ENCODE measurements at regions not wholly inside any gene's neighbourhood (a gene's known extent, or its start where the extent isn't known, plus 50 kb on each side); places are given as distances from the start of the nearest gene placed in this dataset.
A peak's percentile ranks its signal among the peaks of the same experiment; 100 is the strongest.
"Not testable (repeated sequence)": the region's sequence is repeated elsewhere in the genome, so short reads cannot be mapped to it uniquely, and the experiment has no call there.

DNA sequence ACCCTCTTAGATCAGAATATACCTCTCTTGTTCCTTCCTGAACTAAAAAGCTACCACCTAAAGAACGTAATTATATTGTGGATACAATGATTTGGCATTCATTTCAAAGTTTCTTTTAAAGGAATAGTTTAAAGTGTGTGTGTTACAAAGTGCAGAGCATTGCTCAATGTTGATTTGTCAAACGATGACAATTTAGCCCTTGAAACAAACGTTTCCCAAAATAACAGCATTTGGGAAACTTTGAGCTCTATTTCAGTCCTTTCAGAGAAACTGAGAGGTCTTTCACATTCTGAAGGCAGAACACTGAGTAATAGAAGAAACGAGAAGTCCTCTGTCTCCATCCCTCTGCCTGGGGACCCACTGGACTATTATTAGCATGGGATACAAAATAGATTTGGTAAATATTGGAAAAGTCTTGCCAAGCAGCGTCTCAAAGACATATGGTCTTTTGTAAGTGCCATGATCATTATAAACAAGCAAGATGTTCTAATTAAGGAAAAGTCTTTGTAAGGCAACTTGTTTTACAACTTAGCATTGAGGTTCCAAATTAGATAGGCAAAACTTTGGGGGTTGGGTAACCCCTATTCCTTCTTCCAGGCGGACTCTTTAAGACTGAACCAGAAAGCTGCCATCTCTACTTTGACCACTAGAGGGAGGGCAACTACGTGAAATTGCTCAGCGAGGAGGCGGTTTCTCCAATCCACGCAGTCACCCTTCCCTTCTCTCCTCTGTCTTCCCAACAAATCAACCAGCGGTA is 208.8 kb downstream of the RNF144B start:
- peak; percentile 60 for DNase-seq (ENCODE audit: low spot score)

- no peak for DNase-seq (ENCODE audit: low spot score)
Observed at GRCh38 chr6:18596531-18596835, 209.3 kb downstream of the RNF144B start.

DNA sequence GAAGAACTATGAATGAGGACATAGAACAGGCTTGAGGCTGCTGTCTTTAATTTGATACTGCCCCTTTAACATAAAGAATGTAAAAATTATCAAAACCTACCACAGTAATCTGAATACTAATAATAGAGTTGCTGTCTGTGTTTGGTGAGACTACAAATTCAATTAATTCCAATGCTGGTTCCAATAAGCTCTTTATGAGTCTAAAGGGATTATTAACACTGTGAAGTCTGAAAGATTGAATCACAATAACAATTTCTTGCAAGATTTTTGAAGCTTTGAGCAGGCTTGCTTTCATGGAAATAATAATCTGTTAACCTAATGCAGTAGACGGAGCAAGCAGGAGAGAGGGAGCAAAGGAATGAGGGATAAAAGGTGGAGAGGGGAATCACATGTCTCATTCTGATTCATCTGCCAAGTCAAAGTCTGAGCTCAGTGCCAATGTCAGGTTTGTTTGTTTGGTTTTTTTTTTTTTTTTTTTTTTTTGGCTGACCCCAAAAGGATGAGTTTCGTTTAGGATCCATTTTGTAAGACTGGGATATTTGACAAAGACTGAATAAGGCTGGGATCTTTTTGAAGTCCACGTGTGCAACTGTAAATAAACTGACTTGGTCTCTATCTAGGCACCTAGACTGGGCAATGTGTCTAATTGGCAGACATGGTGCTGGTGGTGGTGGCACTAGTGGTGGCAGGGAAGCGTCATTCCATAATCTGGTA is 211.6 kb downstream of the RNF144B start:
- no peak for DNase-seq (ENCODE audit: low spot score)

DNA sequence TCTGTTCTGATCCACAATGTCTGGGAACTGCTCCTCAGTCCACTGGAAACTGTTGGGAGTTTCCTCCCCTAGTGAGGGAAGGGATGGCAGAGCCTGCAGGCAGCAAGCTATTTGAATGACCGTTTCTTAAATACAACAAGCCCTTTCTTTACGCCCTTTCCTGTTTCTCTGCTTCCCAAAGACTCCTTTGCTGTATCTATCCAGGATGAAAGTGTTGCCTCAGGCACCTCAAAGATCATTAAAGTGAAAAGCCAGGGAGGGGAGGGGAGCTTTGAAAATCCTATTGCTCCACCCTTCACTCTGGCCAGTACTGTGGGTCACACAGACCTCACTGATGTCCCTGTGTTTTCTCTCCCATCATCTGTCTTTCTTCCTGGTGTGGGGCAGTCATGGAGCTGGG is 213.1 kb downstream of the RNF144B start:
- DNase-seq (ENCODE audit: low spot score) = no peak

DNA sequence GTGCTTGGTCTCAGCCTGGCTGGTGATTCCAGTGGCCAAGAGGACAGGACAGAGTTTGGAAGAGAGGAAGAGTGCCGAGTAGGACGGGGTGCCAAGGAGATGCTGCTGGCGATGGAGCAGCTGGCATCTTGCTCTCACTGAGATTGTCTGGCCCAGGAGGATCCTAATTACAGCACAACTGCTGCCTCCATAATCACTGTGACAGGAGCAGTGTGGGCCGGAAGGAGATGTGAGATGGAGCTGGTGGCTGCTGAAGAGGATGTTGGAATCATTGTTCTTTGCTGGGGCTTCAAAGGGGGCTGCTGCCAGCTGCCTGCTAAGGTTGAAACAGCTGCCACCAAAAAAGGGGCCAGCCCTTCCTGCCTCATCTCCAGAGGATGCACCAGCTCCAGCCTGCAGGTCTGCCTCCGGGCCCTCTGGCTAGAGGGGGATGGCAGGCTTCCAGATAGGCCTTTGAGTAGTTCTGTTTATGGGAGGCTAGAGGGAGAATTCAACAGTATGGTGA is 214.4 kb downstream of the RNF144B start:
- no peak for DNase-seq (ENCODE audit: low spot score)

DNA sequence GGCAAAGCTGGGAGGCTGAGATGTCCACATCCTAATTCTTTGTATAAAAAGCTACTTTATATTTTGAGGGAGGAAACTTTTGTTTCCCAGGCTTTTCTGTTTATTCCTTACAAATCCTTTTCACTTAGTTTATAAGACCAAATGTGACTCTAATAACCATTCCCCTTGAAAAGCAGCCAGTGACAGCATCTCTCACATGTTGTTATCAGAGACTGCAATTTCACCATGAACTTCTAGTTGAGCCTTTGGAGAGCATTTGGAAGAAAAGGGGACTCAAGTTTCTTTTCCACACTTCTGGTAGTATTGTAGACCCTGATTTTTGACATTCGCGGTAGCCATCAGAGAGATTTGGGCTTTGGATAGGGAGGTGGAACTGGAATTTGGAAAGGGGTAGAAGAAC is 215.8 kb downstream of the RNF144B start:
- no peak for DNase-seq (ENCODE audit: low spot score)

- DNase-seq (ENCODE audit: low spot score) = no peak
Observed at GRCh38 chr6:18603361-18603760, 216.2 kb downstream of the RNF144B start.

DNA sequence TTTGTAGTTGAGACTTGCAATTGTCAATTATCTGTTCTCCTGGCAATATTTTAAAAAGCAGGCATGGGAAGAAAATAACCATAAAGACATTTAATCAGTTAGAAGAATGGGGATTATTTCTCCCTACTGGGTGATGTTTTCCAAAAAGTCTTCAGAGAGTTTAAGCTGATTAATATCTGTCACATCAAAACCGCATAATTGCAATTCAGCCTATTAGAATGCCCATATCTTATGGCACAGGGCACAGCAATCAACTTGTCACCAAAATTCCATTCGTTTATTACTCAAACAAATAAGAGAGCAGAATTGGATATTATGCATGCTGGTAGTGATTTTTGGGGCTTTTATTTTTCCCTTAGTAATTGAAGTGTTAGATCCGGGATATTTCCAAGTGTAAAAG is 218.7 kb downstream of the RNF144B start:
- DNase-seq (ENCODE audit: low spot score) = no peak

GRCh38 chr6:18609715-18610114 is 222.6 kb downstream of the RNF144B start:
- DNase-seq (ENCODE audit: low spot score) = no peak

DNA sequence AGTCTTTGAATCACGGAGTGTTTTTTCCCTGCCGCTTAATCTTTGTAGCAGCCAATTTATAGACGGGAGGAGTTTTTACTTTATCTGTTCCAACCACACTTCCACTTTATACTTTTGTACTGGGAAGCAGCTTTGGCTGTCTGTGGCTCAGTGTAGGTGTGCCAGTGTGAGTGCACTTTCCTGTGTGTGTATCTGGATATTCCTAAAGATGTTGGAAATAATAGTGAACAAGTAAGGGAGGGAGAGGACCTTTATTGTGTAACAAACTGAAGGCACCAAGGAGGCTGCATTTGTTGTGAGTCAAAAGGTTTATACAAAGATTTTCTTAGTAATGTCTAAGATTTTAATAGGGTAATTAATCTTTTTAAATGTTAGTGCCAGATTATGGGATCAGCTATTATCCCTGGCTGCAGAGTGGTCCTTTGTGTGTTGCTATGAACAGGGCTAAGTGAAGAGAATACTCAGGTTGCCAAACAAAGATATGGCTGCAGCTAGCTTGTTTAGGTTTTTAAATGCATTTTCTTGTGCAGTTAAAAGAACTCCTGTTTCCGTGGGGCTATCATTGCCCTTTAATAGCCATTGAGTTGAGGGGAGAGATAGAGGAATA is 226.3 kb downstream of the RNF144B start:
- DNase-seq (ENCODE audit: low spot score) = no peak

DNA sequence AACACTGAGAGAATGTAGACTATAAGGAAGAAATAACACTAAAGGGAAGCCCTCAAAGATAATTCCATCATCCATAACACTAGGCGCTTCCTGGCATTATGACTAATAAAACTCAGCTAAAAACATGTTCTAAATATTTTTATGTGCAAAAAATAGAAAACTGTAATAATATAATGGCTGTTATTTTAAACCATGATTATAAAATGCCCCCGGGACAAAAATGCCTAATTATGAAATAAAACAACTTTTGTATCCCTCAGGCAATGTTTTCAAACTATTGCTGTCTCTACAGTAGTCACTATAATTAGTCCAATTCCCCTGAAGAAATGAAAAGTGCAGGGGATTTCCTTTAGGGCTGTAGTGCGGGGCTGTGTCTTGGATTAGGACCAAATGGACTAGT is 242.4 kb downstream of the RNF144B start:
- DNase-seq (ENCODE audit: low spot score) = no peak

GRCh38 chr6:18632670-18633410 is 245.7 kb downstream of the RNF144B start:
- no peak for DNase-seq (ENCODE audit: low spot score)

GRCh38 chr6:18634912-18635311 is 247.8 kb downstream of the RNF144B start:
- DNase-seq (ENCODE audit: low spot score) = no peak

- no peak for DNase-seq (ENCODE audit: low spot score)
Observed at GRCh38 chr6:18640134-18640533, 253.0 kb downstream of the RNF144B start.

- DNase-seq (ENCODE audit: low spot score) = no peak
Observed at GRCh38 chr6:18640754-18641153, 253.6 kb downstream of the RNF144B start.

GRCh38 chr6:18654821-18655220 is 267.7 kb downstream of the RNF144B start:
- no peak for DNase-seq (ENCODE audit: low spot score)

GRCh38 chr6:18656506-18656905 is 269.4 kb downstream of the RNF144B start:
- no peak for DNase-seq (ENCODE audit: low spot score)

- DNase-seq (ENCODE audit: low spot score) = not testable (repeated sequence)
Observed at GRCh38 chr6:18659994-18660393, 272.8 kb downstream of the RNF144B start.

DNA sequence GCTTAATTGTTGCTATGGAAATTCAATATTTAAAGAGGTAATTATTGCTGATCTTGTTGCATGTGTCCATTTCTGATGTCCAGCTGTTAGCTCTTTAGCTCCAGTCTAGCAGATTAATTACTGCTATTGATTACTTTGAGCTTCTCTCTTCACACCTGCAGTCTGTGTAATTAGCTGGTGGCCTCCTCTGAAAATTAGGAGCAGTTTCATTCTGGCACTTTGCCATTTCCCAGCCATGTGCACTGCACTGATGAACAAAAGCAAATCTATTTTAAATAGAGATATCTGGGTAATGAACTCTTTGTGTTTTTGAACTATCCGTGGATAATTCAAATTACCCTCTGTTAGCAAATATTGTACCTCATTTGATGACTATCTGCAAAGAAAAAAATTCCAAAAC is 275.9 kb downstream of the RNF144B start:
- DNase-seq (ENCODE audit: low spot score) = no peak

- DNase-seq (ENCODE audit: low spot score) = no peak
Observed at GRCh38 chr6:18664401-18664800, 277.3 kb downstream of the RNF144B start.

DNA sequence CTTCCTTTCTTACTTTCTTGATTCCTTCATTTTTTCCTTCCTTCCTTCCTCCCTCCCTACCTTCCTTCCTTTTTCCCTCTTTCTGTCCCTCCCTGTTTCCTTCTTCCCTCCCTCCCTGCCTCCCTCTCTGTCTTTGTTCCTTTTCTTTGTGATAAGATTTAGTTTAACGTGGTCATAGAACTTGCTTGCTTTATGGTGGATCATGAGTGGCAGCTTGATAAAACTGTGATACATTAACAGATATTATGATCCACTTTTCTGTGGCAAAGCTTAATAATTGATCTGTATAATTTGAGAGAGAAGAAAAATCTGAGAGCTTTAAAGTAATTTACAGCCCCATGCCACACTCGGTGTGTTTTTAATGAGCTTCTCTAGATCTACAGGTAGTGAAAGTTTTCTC is 280.5 kb downstream of the RNF144B start:
- DNase-seq (ENCODE audit: low spot score) = no peak

DNA sequence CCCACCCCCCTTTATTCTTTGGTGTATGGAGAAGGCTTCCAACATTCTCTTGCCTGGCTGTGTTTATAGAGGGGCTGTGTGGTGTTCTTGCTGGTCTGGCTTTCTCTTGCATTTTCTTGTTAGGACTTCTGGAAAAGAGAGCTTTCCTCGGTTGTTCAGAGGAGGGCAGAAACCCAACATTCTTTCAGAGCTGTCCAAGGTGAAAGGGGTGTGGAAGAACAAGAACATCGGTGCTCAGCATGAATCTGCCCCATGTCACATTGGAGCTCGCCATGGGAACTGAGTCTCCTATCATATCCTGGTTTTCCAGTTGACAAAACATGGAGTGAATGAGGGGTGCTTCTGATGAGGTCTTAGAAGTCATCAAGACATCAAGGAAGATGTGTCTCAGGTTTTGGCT is 281.8 kb downstream of the RNF144B start:
- DNase-seq (ENCODE audit: low spot score) = no peak

- no peak for DNase-seq (ENCODE audit: low spot score)
Observed at GRCh38 chr6:18672852-18673251, 285.7 kb downstream of the RNF144B start.
